ENCODE measurements at regions not wholly inside any gene's neighbourhood (a gene's known extent, or its start where the extent isn't known, plus 50 kb on each side); places are given as distances from the start of the nearest gene placed in this dataset.

- H3K4me3 ChIP-seq, result no peak overlapping the region
- H3K27ac ChIP-seq, result no peak overlapping the region
- no peaks in the 10 kb centered on the region for H3K36me3 ChIP-seq
- H3K4me1 ChIP-seq, result peaks cover 29% of the 10 kb centered on the region
- DNase-seq, result peak; percentile 84 to 88
- peaks cover 7% of the 10 kb centered on the region for H3K9me3 ChIP-seq (replicated peaks)
- H3K27me3 ChIP-seq, result no peaks in the 10 kb centered on the region
Measured at GRCh38 chr11:19573666-19574065, 139.0 kb upstream of the NAV2 start.

DNA sequence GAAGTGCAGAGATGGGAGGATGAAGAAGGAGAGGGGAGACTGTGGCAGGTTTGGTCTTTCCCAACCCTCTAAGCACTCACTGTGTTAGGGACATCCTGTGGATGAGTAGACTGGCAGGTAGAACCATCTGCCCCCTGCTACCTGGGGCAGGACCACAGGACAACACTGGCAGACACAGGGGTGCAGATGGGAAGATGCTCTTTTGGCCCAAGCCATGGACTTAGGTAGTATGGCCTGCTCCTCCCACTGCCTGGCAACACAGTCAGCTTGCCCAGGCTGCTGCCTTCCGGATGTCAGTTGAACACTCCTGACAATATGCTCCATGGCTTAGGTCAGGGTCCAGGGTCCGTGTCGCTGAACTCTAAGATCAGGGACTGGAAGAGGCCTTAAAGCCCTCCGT lies 140.7 kb upstream of the NAV2 start:
- no peak for DNase-seq
- Histone ChIP-seq H3K36me3 (no peaks in the 10 kb centered on the region), H3K9me3 (replicated peaks) (peaks cover 7% of the 10 kb centered on the region), H3K4me1 (peaks cover 22% of the 10 kb centered on the region), H3K4me3 (no peak overlapping the region), H3K27ac (no peak overlapping the region), H3K27me3 (no peaks in the 10 kb centered on the region)

DNA sequence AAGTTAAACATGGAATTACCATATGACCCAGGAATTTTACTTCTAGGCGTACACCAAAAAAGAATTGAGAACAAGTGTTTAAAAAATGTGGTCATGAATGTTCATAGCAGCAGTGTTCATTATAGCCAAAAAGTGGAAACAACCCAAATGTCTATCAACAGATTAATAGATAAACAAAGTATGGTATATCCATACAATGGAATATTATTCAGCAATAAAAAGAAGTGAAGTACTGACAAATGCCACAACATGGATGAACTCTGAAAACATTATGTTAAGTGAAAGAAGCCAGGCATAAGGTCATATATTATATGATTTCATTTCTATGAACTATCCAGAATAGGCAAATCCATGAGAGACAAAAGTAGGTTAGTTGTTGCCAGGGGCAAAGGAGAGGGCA lies 141.7 kb upstream of the NAV2 start:
- DNase-seq, result no peak
- peaks cover 7% of the 10 kb centered on the region for H3K9me3 ChIP-seq (replicated peaks)
- H3K27me3 ChIP-seq, result no peaks in the 10 kb centered on the region
- no peaks in the 10 kb centered on the region for H3K36me3 ChIP-seq
- no peak overlapping the region for H3K4me3 ChIP-seq
- no peak overlapping the region for H3K27ac ChIP-seq
- H3K4me1 ChIP-seq, result peaks cover 15% of the 10 kb centered on the region

DNA sequence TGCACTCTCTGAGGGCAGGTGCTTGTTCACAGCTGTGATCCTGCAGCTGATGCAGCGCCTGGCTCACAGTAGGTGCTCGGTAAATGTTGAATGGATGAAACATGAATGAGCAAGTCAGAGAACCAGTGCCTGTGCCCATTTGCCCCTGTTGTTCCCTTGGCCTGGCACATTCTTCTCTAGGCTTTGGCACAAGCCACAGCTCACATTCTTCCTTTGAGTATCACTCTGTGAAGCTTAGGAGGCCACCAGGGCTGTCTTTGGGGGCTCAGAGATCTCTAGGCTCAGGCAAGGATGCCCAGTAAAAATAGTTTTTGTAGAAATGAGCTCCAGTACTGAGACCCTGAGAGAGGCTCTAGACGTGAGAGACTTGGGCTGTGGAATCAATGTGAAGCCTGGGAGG lies 144.6 kb upstream of the NAV2 start:
- no peak overlapping the region for H3K4me3 ChIP-seq
- no peak for DNase-seq
- H3K27me3 ChIP-seq, result no peaks in the 10 kb centered on the region
- peaks cover 7% of the 10 kb centered on the region for H3K9me3 ChIP-seq (replicated peaks)
- H3K36me3 ChIP-seq, result no peaks in the 10 kb centered on the region
- H3K27ac ChIP-seq, result no peak overlapping the region
- H3K4me1 ChIP-seq, result peaks cover 6% of the 10 kb centered on the region

DNA sequence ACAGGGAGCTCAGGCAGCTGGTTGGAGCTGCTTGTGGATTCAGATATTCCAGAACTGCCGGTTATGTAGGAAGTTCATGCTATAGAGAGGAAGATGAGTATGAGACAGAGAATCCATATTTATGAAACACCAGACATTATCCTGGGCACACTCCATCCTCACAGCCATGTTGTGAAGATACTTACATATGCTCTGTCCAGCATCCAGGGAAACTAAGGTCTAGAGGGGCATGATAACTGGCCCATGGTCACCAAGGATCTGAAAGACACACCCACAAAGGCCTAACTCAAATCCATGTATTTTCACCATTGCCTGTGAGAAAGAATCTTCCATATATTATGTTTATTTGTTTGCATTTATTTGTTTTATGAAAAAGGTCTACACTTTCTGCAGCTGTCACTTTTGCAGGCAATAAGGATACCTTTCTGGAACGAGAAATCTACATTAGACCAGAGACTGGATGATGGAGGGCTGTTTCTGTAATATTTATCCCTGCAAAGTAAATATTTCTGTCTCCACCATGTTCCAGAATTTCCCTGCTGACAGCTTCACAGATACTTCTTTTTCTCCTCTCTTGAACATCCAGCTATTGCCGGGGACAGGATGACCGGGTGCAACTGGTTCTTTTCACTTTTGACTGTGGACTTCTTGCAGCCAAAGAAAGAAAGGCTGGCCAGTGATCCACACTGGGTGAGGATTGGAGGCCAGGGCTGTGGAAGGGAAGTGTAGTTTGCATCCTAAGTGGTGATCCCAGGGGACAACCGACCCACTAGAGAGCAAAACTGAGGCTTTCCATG lies 145.9 kb upstream of the NAV2 start:
- Histone ChIP-seq H3K4me3 (no peak overlapping the region), H3K9me3 (replicated peaks) (peaks cover 7% of the 10 kb centered on the region), H3K27me3 (no peaks in the 10 kb centered on the region), H3K4me1 (peaks cover 3% of the 10 kb centered on the region; the same call in 1 of the 2 replicates), H3K27ac (no peak overlapping the region), H3K36me3 (no peaks in the 10 kb centered on the region)
- no peak for DNase-seq

GRCh38 chr11:19565639-19566038 lies 147.0 kb upstream of the NAV2 start:
- DNase-seq, result no peak
- H3K9me3 ChIP-seq (replicated peaks), result peaks cover 2% of the 10 kb centered on the region
- no peaks in the 10 kb centered on the region for H3K27me3 ChIP-seq
- H3K36me3 ChIP-seq, result no peaks in the 10 kb centered on the region
- H3K4me1 ChIP-seq, result peaks cover 8% of the 10 kb centered on the region; the same call in 1 of the 2 replicates
- H3K4me3 ChIP-seq, result no peak overlapping the region
- no peak overlapping the region for H3K27ac ChIP-seq

DNA sequence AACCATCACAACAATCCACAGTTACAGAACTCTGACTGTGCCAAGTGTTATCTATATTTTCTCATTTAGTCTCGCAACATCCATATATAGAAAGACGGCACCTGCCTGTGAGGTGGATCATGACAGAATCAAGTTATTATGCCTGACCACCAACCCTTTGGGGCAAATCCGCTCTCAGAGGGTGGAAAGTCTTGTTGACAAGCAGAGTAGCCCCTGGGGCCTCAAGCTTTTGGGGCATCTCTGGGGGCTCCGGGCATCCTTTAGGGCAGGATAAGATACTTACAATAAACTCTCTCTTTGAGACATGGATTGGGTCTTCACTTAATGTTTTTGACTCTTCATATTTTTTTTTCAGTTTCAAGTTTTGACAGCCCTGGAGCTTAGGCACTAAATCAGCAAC lies 150.5 kb upstream of the NAV2 start:
- no peak for DNase-seq
- H3K4me1 ChIP-seq, result peaks cover 12% of the 10 kb centered on the region
- no peak overlapping the region for H3K27ac ChIP-seq
- H3K9me3 ChIP-seq (replicated peaks), result no peaks in the 10 kb centered on the region
- no peaks in the 10 kb centered on the region for H3K36me3 ChIP-seq
- H3K27me3 ChIP-seq, result no peaks in the 10 kb centered on the region
- H3K4me3 ChIP-seq, result no peak overlapping the region

- Histone ChIP-seq H3K4me3 (no peak overlapping the region), H3K4me1 (peaks cover 12% of the 10 kb centered on the region), H3K27ac (no peak overlapping the region), H3K27me3 (no peaks in the 10 kb centered on the region), H3K9me3 (replicated peaks) (no peaks in the 10 kb centered on the region), H3K36me3 (no peaks in the 10 kb centered on the region)
- DNase-seq, result peak in 1 of 2 experiments; percentile 42
Measured at GRCh38 chr11:19561011-19561410, 151.6 kb upstream of the NAV2 start.

DNA sequence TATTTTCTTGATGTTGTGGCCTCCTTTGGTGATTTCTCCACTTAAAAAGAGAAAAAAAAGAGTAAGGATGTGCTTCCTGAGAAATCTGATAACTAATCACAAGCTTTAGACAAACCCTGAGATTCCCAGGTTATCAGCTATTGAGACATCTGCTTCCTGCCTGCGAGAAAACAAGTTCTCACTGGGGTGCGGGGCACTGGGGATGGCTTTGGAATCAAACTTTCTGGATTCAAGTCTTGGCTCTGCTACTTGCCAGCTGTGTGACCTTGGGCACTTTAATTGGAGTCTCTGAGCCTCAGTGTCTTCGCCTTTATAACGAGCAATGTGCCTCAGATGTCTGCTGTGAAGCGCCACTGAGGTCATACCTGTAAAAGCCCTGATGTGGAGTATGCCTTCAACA lies 152.5 kb upstream of the NAV2 start:
- Histone ChIP-seq H3K4me3 (no peak overlapping the region), H3K27me3 (no peaks in the 10 kb centered on the region), H3K27ac (no peak overlapping the region), H3K36me3 (no peaks in the 10 kb centered on the region), H3K4me1 (peaks cover 12% of the 10 kb centered on the region), H3K9me3 (replicated peaks) (no peaks in the 10 kb centered on the region)
- DNase-seq, result no peak

GRCh38 chr11:19559746-19560145 lies 152.9 kb upstream of the NAV2 start:
- no peak overlapping the region for H3K4me3 ChIP-seq
- no peaks in the 10 kb centered on the region for H3K36me3 ChIP-seq
- no peak for DNase-seq
- H3K27me3 ChIP-seq, result no peaks in the 10 kb centered on the region
- no peak overlapping the region for H3K27ac ChIP-seq
- H3K9me3 ChIP-seq (replicated peaks), result no peaks in the 10 kb centered on the region
- peaks cover 12% of the 10 kb centered on the region for H3K4me1 ChIP-seq

DNA sequence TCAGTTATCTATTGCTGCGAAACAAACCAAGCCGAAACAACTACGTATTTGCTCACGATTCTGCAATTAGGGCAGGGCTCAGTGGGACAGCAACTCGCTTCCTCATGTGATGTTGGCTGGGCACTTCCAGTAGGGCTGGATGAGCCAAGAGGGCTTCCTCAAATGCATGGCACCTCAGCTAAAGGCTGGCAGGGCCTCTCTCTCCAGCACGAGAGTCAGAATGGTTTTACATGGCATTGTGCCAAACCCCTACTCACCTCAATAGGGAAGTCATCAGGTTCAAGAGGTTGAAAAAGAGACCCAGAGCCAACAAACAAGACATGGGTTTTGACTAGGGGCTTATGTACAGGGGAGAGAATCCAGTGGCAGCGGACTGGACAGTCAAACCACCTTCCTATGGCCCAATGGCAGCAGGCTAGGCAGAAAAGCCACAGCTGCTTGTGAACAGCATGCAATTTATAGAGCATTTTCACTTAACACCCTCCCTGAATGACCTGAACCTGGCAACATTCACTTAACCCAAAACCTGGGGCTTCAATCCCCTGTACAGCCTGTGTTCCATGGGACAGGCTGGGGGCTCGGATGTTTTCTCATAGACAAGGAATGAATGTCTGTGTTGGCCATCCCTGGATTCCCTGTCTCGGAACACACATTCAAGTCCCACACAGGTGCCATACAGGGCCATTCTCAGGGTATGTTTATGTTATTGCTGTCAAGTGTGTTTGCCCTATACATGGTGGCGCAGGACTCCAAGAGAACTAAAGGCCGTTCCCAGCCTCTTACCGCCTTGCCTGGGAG lies 154.2 kb upstream of the NAV2 start:
- H3K36me3 ChIP-seq, result no peaks in the 10 kb centered on the region
- H3K4me1 ChIP-seq, result peaks cover 12% of the 10 kb centered on the region
- no peak overlapping the region for H3K4me3 ChIP-seq
- no peak for DNase-seq
- no peak overlapping the region for H3K27ac ChIP-seq
- H3K27me3 ChIP-seq, result no peaks in the 10 kb centered on the region
- no peaks in the 10 kb centered on the region for H3K9me3 ChIP-seq (replicated peaks)

DNA sequence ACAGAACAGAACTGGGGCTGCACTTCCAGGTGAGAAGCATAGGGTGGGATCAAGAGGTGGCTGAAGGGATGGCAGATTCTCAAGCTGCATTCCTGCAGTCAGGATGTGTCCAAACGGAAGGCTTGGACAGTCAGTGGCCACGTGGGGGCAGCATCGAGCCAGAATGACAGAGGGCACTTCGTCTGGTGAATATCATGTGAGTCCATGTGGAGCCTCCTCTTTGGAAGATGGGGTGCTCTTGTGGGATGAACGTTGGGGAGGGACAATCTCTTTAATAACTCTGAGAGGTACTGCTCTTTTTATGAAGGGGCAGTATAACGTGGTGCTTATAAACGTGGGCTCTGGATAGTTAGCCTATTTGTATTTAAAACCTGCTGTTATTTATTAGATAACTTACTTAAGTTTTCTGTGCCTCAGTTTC lies 154.9 kb upstream of the NAV2 start:
- H3K9me3 ChIP-seq (replicated peaks), result no peaks in the 10 kb centered on the region
- H3K27me3 ChIP-seq, result no peaks in the 10 kb centered on the region
- no peak overlapping the region for H3K27ac ChIP-seq
- H3K4me1 ChIP-seq, result peaks cover 19% of the 10 kb centered on the region
- H3K4me3 ChIP-seq, result no peak overlapping the region
- no peaks in the 10 kb centered on the region for H3K36me3 ChIP-seq
- peak; percentile 86 to 94 for DNase-seq

DNA sequence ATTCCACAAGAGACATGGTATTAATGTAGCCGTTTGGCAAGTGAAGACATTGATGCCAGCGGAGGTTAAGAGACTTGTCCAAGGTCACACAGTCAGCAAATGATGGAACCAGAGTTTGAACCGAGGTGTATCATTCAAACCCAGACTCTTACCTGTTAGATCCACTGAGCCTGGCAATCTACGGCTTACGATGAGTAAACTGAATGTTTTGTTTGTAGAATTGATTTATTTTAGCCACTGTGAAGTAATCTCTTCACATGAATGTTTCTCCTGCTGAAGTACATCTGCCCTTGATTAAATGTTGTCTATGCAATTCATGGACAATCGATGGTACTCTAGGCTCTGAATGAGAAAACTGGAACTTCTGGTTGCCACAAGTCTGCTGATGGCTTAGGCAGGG lies 155.5 kb upstream of the NAV2 start:
- DNase-seq, result no peak
- peaks cover 24% of the 10 kb centered on the region for H3K4me1 ChIP-seq
- H3K27ac ChIP-seq, result no peak overlapping the region
- no peaks in the 10 kb centered on the region for H3K27me3 ChIP-seq
- H3K4me3 ChIP-seq, result no peak overlapping the region
- H3K36me3 ChIP-seq, result no peaks in the 10 kb centered on the region
- no peaks in the 10 kb centered on the region for H3K9me3 ChIP-seq (replicated peaks)

GRCh38 chr11:19555266-19555665 lies 157.4 kb upstream of the NAV2 start:
- DNase-seq, result no peak
- no peak overlapping the region for H3K27ac ChIP-seq
- no peaks in the 10 kb centered on the region for H3K9me3 ChIP-seq (replicated peaks)
- H3K36me3 ChIP-seq, result no peaks in the 10 kb centered on the region
- H3K27me3 ChIP-seq, result no peaks in the 10 kb centered on the region
- H3K4me3 ChIP-seq, result no peak overlapping the region
- peaks cover 19% of the 10 kb centered on the region for H3K4me1 ChIP-seq

DNA sequence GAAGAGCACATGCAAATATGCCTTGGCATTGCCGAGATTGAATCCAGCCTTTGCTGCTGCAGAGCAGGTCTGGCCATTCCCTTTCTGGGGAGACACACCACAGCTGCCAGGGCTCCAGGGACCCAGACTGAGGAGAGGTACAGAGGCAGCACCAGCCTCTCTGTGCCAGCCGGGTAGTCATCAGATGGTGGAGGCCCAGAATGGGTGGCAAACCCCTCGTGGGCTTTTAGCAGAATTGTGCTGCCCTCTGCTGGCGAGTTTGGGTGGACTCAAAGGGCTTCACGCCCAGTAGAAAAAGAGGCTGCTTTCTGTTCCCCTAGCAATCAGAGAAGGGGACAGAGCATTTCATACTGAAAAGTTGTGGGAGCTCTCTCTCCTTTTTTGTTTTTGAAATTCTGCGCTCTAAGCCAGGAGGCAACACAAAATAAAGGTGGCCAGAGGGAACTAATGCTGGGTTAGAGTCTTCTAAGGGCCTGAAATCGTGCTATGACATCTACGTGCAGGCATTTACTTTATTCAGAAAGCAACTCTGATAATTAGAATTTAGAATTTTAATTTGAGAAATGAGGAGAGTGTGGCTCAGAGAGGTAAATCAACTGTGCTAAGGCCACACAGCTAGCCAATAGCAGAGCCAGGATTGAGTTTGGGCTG lies 158.8 kb upstream of the NAV2 start:
- Histone ChIP-seq H3K36me3 (no peaks in the 10 kb centered on the region), H3K4me1 (peaks cover 19% of the 10 kb centered on the region), H3K27me3 (no peaks in the 10 kb centered on the region), H3K4me3 (no peak overlapping the region), H3K27ac (no peak overlapping the region), H3K9me3 (replicated peaks) (no peaks in the 10 kb centered on the region)
- DNase-seq, result peak; percentile 83 to 95

Data from SJCRH30 (cell line).